ENCODE measurements at regions not wholly inside any gene's neighbourhood (a gene's known extent, or its start where the extent isn't known, plus 50 kb on each side); places are given as distances from the start of the nearest gene placed in this dataset.
"Not testable (repeated sequence)": the region's sequence is repeated elsewhere in the genome, so short reads cannot be mapped to it uniquely, and the experiment has no call there.

DNA sequence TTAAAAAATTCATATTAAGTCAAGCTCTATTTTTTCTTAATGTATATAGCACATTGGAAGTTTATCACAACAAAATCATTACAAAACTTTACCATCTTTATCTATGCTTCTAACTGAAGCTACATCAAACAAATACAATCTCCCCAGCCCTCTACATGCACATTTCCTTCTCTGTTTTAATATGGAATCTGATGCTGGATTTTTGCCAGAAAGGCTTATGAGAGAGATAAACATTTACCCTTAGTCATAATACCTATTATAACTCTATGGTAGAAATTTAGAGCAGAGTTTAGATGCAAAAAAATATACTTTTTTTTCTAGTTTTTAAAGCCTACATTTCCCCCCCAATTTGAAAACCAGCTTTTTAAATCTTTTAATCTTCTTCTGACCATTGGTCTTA lies 1198.6 kb downstream of the GATA3 start:
- intact Hi-C loops (cut with DNase I), result no loop called here
- H3K27me3 ChIP-seq (ENCODE audit: low read depth), result no peaks in the 10 kb centered on the region
- TF ChIP-seq, protein P1, sequence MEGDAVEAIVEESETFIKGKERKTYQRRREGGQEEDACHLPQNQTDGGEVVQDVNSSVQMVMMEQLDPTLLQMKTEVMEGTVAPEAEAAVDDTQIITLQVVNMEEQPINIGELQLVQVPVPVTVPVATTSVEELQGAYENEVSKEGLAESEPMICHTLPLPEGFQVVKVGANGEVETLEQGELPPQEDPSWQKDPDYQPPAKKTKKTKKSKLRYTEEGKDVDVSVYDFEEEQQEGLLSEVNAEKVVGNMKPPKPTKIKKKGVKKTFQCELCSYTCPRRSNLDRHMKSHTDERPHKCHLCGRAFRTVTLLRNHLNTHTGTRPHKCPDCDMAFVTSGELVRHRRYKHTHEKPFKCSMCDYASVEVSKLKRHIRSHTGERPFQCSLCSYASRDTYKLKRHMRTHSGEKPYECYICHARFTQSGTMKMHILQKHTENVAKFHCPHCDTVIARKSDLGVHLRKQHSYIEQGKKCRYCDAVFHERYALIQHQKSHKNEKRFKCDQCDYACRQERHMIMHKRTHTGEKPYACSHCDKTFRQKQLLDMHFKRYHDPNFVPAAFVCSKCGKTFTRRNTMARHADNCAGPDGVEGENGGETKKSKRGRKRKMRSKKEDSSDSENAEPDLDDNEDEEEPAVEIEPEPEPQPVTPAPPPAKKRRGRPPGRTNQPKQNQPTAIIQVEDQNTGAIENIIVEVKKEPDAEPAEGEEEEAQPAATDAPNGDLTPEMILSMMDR (IDR thresholded peaks at IDR 0.05), result no peak
- no peaks in the 10 kb centered on the region for H3K4me1 ChIP-seq
- H3K9me3 ChIP-seq, result no peaks in the 10 kb centered on the region
- ATAC-seq, result no peak
- H3K36me3 ChIP-seq, result no peaks in the 10 kb centered on the region
- no peak overlapping the region for H3K27ac ChIP-seq
- no peak overlapping the region for H3K4me3 ChIP-seq
- no peak for DNase-seq

DNA sequence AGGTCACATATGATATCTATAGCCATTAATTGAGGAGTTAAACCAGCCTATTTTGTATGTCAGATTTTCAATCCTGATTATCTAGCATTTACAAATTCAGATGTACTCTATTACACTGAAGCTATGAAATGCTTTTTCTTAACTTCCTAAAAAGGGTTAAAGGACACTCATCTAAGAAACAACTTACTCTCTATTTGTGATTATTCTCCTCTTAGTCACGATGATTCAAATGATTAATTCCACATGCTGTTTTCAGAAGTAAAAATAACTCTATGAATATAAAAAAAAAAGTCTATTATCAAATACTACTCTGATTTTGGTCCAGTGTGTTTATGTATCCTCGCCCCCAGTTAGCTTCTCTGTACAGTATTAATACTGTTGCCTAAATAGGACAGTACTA lies 1199.9 kb downstream of the GATA3 start:
- Histone ChIP-seq H3K27ac (no peak overlapping the region), H3K4me3 (no peak overlapping the region), H3K27me3 (ENCODE audit: low read depth) (no peaks in the 10 kb centered on the region), H3K4me1 (no peaks in the 10 kb centered on the region), H3K36me3 (no peaks in the 10 kb centered on the region), H3K9me3 (no peaks in the 10 kb centered on the region)
- intact Hi-C loops (cut with DNase I), result no loop called here
- TF ChIP-seq, protein P1 (IDR thresholded peaks at IDR 0.05), result no peak
- ATAC-seq (no peak), DNase-seq (no peak)

DNA sequence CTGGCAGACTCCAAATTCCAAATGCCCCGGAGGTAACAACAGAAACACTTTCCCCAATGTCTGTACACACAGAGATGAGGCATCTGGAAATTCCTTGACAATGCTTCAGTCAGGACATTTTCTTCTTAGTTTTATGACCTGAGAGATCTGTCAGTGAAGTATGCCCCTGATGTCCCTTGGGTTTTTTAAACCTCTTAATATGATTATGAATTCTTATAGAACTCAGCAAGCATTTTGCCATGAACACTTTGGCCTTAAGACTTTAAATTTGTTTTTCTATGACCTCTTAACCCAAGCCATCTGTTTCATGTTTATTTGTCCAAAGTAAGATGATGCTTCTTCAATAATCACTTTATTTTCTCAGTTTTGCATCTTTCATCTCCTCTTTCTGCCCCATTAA lies 1206.2 kb downstream of the GATA3 start:
- TF ChIP-seq, protein P1 (IDR thresholded peaks at IDR 0.05), result no peak
- H3K27ac ChIP-seq, result no peak overlapping the region
- DNase-seq (no peak), ATAC-seq (no peak)
- H3K4me3 ChIP-seq, result no peak overlapping the region
- H3K27me3 ChIP-seq (ENCODE audit: low read depth), result no peaks in the 10 kb centered on the region
- no peaks in the 10 kb centered on the region for H3K4me1 ChIP-seq
- H3K36me3 ChIP-seq, result no peaks in the 10 kb centered on the region
- no peaks in the 10 kb centered on the region for H3K9me3 ChIP-seq
- intact Hi-C loops (cut with DNase I), result no loop called here

DNA sequence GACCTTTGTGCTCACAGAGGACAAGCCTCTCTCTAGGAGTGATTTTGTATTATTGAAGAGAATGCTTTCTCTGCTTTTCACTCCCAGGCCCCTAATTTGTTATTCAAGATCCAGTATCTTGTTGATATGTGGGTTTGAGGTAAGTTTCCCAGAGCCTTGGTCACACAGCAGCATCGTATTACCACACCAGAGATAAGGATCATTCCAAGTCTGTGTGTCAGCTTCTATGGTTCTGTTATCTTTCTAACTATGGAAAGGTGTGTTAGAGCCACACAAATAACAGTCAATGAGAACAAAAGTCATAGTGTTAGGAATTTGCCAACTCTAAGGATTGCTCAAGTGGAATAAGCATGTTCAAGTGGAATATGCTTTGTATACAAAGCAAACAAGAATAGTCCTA lies 1208.3 kb downstream of the GATA3 start:
- Histone ChIP-seq H3K36me3 (no peaks in the 10 kb centered on the region), H3K4me3 (no peak overlapping the region), H3K27me3 (ENCODE audit: low read depth) (no peaks in the 10 kb centered on the region), H3K4me1 (no peaks in the 10 kb centered on the region), H3K9me3 (no peaks in the 10 kb centered on the region), H3K27ac (no peak overlapping the region)
- intact Hi-C loops (cut with DNase I), result no loop called here
- ATAC-seq, result peak; percentile 30 to 37
- no peak for DNase-seq
- TF ChIP-seq, protein P1 (IDR thresholded peaks at IDR 0.05), result no peak

DNA sequence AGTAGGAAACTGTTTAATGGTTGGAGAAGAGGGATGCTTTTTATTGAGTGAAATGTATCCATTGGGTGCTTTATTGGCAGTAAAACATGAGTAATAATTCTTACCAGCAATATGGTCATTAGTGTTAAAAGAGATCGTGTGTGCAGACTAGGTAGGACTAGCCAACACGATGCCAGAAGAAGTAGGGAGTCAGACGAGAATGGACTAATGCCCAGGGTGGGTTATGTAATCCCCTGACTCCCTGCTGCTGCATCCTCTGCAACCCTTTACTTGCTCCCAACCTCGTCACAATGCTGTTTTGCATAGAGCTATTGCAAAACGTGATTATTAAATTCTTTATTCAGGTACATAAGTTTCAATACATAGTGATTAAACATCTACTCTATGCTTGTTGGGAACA lies 1213.7 kb downstream of the GATA3 start:
- DNase-seq (no peak), ATAC-seq (no peak)
- H3K4me1 ChIP-seq, result no peaks in the 10 kb centered on the region
- H3K4me3 ChIP-seq, result no peak overlapping the region
- intact Hi-C loops (cut with DNase I), result no loop called here
- H3K27me3 ChIP-seq (ENCODE audit: low read depth), result no peaks in the 10 kb centered on the region
- TF ChIP-seq, protein P1 (IDR thresholded peaks at IDR 0.05), result no peak
- no peaks in the 10 kb centered on the region for H3K9me3 ChIP-seq
- H3K27ac ChIP-seq, result no peak overlapping the region
- no peaks in the 10 kb centered on the region for H3K36me3 ChIP-seq

DNA sequence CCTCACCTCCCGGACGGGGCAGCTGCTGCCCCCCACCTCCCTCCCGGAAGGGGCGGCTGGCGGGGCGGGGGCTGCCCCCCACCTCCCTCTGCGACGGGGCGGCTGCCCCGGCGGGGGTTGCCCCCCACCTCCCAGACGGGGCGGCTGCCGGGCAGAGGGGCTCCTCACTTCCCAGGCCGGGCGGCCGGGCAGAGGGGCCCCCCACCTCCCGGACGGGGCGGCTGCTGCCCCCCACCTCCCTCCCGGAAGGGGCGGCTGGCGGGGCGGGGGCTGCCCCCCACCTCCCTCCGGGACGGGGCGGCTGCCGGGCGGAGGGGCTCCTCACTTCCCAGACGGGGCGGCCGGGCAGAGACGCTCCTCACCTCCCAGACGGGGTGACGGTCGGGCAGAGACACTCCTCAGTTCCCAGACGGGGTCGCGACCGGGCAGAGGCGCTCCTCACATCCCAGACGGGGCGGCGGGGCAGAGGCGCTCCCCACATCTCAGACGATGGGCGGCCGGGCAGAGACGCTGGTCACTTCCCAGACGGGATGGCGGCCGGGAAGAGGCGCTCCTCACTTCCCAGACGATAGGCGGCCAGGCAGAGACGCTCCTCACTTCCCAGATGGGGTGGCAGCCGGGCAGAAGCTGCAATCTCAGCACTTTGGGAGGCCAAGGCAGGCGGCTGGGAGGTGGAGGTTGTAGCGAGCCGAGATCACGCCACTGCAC lies 1218.8 kb downstream of the GATA3 start:
- DNase-seq; H3K27ac ChIP-seq; H3K27me3 ChIP-seq (ENCODE audit: low read depth); H3K4me3 ChIP-seq; ATAC-seq; H3K36me3 ChIP-seq; H3K4me1 ChIP-seq; H3K9me3 ChIP-seq; intact Hi-C loops (cut with DNase I): not testable (repeated sequence)
